ENCODE measurements at regions not wholly inside any gene's neighbourhood (a gene's known extent, or its start where the extent isn't known, plus 50 kb on each side); places are given as distances from the start of the nearest gene placed in this dataset.
"Not testable (repeated sequence)": the region's sequence is repeated elsewhere in the genome, so short reads cannot be mapped to it uniquely, and the experiment has no call there.

GRCh38 chr9:129545876-129546275, 75.0 kb downstream of the C9orf50 start:
- DNase-seq (ENCODE audit: low spot score), result not testable (repeated sequence)

- DNase-seq (ENCODE audit: low spot score), result no peak
Observed at GRCh38 chr9:129544761-129545160, 76.1 kb downstream of the C9orf50 start.

- no peak for DNase-seq (ENCODE audit: low spot score)
Observed at GRCh38 chr9:129542741-129543140, 78.2 kb downstream of the C9orf50 start.

GRCh38 chr9:129541270-129541669, 79.6 kb downstream of the C9orf50 start:
- DNase-seq (ENCODE audit: low spot score), result no peak

- DNase-seq (ENCODE audit: low spot score), result no peak
Observed at GRCh38 chr9:129539446-129539845, 81.5 kb downstream of the C9orf50 start.

- not testable (repeated sequence) for DNase-seq (ENCODE audit: low spot score)
Observed at GRCh38 chr9:129531860-129532402, 89.0 kb downstream of the C9orf50 start.

- DNase-seq (ENCODE audit: low spot score), result not testable (repeated sequence)
Observed at GRCh38 chr9:129527955-129528354, 92.9 kb downstream of the C9orf50 start.

GRCh38 chr9:129525656-129526196, 95.2 kb downstream of the C9orf50 start:
- no peak for DNase-seq (ENCODE audit: low spot score)

GRCh38 chr9:129524582-129525270, 96.2 kb downstream of the C9orf50 start:
- no peak for DNase-seq (ENCODE audit: low spot score)

GRCh38 chr9:129523943-129524581, 96.8 kb downstream of the C9orf50 start:
- no peak for DNase-seq (ENCODE audit: low spot score)

- DNase-seq (ENCODE audit: low spot score), result no peak
Observed at GRCh38 chr9:129522351-129522750, 98.5 kb downstream of the C9orf50 start.

- DNase-seq (ENCODE audit: low spot score), result no peak
Observed at GRCh38 chr9:129520082-129520481, 100.8 kb downstream of the C9orf50 start.

GRCh38 chr9:129518074-129518473, 102.8 kb downstream of the C9orf50 start:
- no peak for DNase-seq (ENCODE audit: low spot score)

GRCh38 chr9:129517006-129517405, 103.9 kb downstream of the C9orf50 start:
- no peak for DNase-seq (ENCODE audit: low spot score)

GRCh38 chr9:129514891-129515290, 106.0 kb downstream of the C9orf50 start:
- no peak for DNase-seq (ENCODE audit: low spot score)

GRCh38 chr9:129514497-129514867, 106.4 kb downstream of the C9orf50 start:
- no peak for DNase-seq (ENCODE audit: low spot score)

- no peak for DNase-seq (ENCODE audit: low spot score)
Observed at GRCh38 chr9:129513856-129514496, 106.9 kb downstream of the C9orf50 start.

- DNase-seq (ENCODE audit: low spot score), result no peak
Observed at GRCh38 chr9:129513282-129513681, 107.6 kb downstream of the C9orf50 start.

GRCh38 chr9:129511285-129511900, 109.5 kb downstream of the C9orf50 start:
- no peak for DNase-seq (ENCODE audit: low spot score)

GRCh38 chr9:129509533-129509928, 111.4 kb downstream of the C9orf50 start:
- DNase-seq (ENCODE audit: low spot score), result no peak

GRCh38 chr9:129507805-129508204, 113.1 kb downstream of the C9orf50 start:
- DNase-seq (ENCODE audit: low spot score), result no peak

GRCh38 chr9:129506892-129507291, 114.0 kb downstream of the C9orf50 start:
- DNase-seq (ENCODE audit: low spot score), result no peak
